Glomerular endothelial cell (primary cell): ENCODE measurements at regions not wholly inside any gene's neighbourhood (a gene's known extent, or its start where the extent isn't known, plus 50 kb on each side); places are given as distances from the start of the nearest gene placed in this dataset.
"Not testable (repeated sequence)": the region's sequence is repeated elsewhere in the genome, so short reads cannot be mapped to it uniquely, and the experiment has no call there.

ENCODE experiments used
- DNase-seq: peaks from one replicate; pipeline ENCODE4 v3.0.0-alpha.2; 2011; ENCODE audit warnings: low read depth, low spot score; ENCODE audit errors: extremely low read depth

GRCh38 chr9:41075671-41076070, 52.8 kb downstream of the FOXD4L6 start:
- not testable (repeated sequence) for DNase-seq

GRCh38 chr9:41074356-41074942, 54.0 kb downstream of the FOXD4L6 start:
- not testable (repeated sequence) for DNase-seq

- not testable (repeated sequence) for DNase-seq
These were observed 54.8 kb downstream of the FOXD4L6 start for GRCh38 chr9:41073471-41074243.

- DNase-seq, result not testable (repeated sequence)
These were observed 64.2 kb downstream of the FOXD4L6 start for GRCh38 chr9:41064125-41064795.

GRCh38 chr9:41063243-41063642, 65.2 kb downstream of the FOXD4L6 start:
- not testable (repeated sequence) for DNase-seq

- DNase-seq, result not testable (repeated sequence)
These were observed 68.9 kb downstream of the FOXD4L6 start for GRCh38 chr9:41059603-41060002.

- not testable (repeated sequence) for DNase-seq
These were observed 74.7 kb downstream of the FOXD4L6 start for GRCh38 chr9:41053666-41054363.

- not testable (repeated sequence) for DNase-seq
These were observed 79.8 kb downstream of the FOXD4L6 start for GRCh38 chr9:41048672-41049071.

- DNase-seq, result not testable (repeated sequence)
These were observed 80.7 kb downstream of the FOXD4L6 start for GRCh38 chr9:41047792-41048191.

- not testable (repeated sequence) for DNase-seq
These were observed 83.6 kb downstream of the FOXD4L6 start for GRCh38 chr9:41044930-41045329.

GRCh38 chr9:41043433-41043832, 85.0 kb downstream of the FOXD4L6 start:
- DNase-seq, result not testable (repeated sequence)

- DNase-seq, result not testable (repeated sequence)
These were observed 86.4 kb downstream of the FOXD4L6 start for GRCh38 chr9:41042111-41042510.

GRCh38 chr9:41040705-41041342, 87.7 kb downstream of the FOXD4L6 start:
- DNase-seq, result not testable (repeated sequence)

GRCh38 chr9:41035276-41035675, 93.2 kb downstream of the FOXD4L6 start:
- DNase-seq, result not testable (repeated sequence)

GRCh38 chr9:41034699-41035197, 93.7 kb downstream of the FOXD4L6 start:
- DNase-seq, result not testable (repeated sequence)

- DNase-seq, result not testable (repeated sequence)
These were observed 94.6 kb downstream of the FOXD4L6 start for GRCh38 chr9:41033877-41034276.

- not testable (repeated sequence) for DNase-seq
These were observed 95.1 kb downstream of the FOXD4L6 start for GRCh38 chr9:41033360-41033759.

- DNase-seq, result not testable (repeated sequence)
These were observed 101.4 kb downstream of the FOXD4L6 start for GRCh38 chr9:41026912-41027676.

GRCh38 chr9:41022365-41022764, 106.1 kb downstream of the FOXD4L6 start:
- DNase-seq, result not testable (repeated sequence)
